ENCODE measurements at regions not wholly inside any gene's neighbourhood (a gene's known extent, or its start where the extent isn't known, plus 50 kb on each side); places are given as distances from the start of the nearest gene placed in this dataset.

GRCh38 chr5:74299833-74300232, 340.7 kb downstream of the ENC1 start:
- no peak for ATAC-seq
- DNase-seq (ENCODE audit: low spot score) = no peak

DNA sequence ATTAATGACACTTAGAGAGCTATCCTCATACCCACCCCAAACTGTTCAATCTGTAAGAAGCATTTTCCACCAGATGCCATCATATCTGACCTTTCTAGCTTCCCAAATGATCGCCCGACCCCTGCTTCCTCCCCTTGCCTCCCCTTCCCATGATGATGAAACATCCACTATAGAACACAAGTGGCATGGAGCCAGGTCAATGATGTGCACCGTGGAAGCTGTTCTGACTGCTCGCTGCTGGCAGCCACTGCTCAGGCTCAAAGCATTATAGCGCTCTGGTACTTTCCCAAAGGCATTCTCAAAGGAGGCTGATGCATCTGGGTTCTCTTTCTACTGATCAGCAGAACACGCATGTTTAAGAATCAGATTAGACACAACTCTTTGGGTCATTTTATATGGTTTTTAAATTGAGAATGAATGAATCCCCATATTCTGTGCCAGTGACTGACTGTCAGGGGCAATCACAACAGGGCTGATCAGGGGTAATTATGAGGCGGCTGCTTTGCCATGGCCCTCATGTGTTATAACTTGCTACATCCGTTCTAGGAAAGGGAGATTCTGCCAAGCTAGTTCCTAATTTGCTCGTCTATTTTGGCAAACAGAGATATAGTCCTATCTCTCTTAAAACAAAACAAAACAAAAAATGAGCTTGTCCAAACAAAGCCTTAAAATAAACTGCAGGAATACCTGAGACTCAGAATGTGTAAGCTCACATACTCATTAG, 343.7 kb downstream of the ENC1 start:
- no peak for DNase-seq (ENCODE audit: low spot score)
- no peak for ATAC-seq

DNA sequence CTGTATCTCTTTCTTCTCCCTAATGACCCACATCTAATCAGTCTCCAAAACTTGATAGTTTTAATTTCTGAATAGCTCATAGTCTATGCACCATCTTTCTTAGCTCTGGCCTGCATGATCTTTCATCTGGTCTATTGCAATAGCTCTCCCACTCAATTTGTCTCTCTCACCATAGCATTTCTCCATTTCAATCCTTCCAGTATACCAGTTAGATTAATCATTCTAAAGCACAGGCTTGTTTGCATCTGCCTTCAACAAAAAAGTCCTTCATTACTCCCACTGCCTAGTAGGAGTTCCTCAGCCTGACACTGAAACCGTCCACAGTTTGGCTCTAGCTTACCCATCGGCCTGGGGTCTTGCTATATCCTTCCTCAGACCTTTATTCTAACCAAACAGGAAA, 344.9 kb downstream of the ENC1 start:
- DNase-seq (ENCODE audit: low spot score) (no peak), ATAC-seq (no peak)

GRCh38 chr5:74295141-74295540, 345.4 kb downstream of the ENC1 start:
- no peak for ATAC-seq
- no peak for DNase-seq (ENCODE audit: low spot score)

- ATAC-seq (no peak), DNase-seq (ENCODE audit: low spot score) (no peak)
These were observed 346.3 kb downstream of the ENC1 start for GRCh38 chr5:74294231-74294705.

DNA sequence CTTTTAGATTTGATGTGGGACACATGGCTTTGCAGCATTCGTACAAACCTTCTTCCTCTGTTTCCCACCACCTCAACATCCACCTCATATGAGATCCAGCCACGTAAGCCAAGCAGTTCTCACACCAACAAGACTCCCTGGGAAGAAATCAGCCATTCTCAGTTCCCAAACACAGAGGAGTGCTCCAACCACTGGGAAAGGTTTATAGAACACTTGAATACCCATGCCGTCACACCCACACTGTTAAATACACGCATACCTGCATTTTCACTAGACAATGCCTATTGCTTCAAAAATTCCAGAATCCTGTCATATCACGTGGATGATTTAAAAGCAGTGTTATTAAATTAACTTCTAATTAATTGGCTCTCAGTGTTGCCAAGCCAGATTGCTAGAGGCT, 347.3 kb downstream of the ENC1 start:
- no peak for ATAC-seq
- DNase-seq (ENCODE audit: low spot score) = no peak

GRCh38 chr5:74290634-74291241, 349.8 kb downstream of the ENC1 start:
- ATAC-seq (peak; percentile 42), DNase-seq (ENCODE audit: low spot score) (no peak)

GRCh38 chr5:74289691-74290090, 350.8 kb downstream of the ENC1 start:
- DNase-seq (ENCODE audit: low spot score) = no peak
- no peak for ATAC-seq

GRCh38 chr5:74289238-74289637, 351.3 kb downstream of the ENC1 start:
- ATAC-seq (no peak), DNase-seq (ENCODE audit: low spot score) (no peak)

GRCh38 chr5:74288448-74289108, 351.9 kb downstream of the ENC1 start:
- ATAC-seq = no peak
- no peak for DNase-seq (ENCODE audit: low spot score)

GRCh38 chr5:74288038-74288437, 352.5 kb downstream of the ENC1 start:
- ATAC-seq (no peak), DNase-seq (ENCODE audit: low spot score) (no peak)

GRCh38 chr5:74286734-74287695, 353.5 kb downstream of the ENC1 start:
- ATAC-seq (no peak), DNase-seq (ENCODE audit: low spot score) (no peak)

DNA sequence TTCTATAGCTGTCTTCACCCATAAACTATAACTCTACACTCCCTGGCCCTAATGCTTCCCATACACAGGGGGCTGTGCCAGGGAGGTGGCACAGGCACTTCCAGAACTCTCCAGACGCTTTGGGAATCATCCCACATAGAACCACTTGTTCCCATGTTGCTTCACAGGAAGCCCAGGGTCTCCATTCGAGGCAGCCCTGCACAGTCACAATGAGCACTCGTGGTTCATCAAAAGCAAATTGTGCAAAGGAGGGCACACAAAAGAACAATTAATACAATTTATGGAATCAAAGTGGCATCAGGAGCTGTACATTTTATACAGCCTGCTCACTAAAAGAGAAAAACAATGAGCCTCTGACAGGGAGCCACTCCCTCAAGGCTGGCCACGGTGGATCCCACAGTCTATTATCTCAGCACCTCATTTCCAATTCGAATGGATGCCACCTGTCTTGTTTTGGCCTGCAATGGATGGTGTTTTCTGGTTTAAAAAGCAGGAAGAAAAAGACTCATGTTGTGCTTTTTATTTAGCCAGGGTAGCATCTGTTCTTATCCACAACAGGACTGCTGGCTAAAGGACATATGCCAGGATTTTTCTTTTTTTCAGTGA, 354.8 kb downstream of the ENC1 start:
- ATAC-seq = no peak
- DNase-seq (ENCODE audit: low spot score) = no peak

GRCh38 chr5:74282490-74282889, 358.0 kb downstream of the ENC1 start:
- DNase-seq (ENCODE audit: low spot score) (no peak), ATAC-seq (no peak)

DNA sequence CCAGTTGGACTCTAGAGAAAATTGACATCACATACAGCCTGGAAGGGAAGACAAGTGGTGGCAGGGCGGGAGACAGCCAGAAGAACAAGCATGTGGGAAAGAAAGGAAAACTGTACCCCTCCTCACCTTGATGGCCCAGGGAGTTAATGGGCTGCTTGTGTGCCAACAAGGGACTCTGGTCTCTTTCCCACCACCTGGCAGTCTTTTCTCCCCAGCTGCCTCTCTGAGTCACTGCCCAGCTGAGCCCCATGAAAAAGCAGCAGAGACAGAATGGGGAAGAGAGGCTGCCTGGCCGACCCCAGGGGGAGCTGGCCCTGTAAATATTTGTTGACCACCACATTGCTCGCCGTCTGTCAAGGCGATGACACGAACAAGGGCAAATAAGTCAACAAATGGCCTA, 359.4 kb downstream of the ENC1 start:
- DNase-seq (ENCODE audit: low spot score) (no peak), ATAC-seq (no peak)

DNA sequence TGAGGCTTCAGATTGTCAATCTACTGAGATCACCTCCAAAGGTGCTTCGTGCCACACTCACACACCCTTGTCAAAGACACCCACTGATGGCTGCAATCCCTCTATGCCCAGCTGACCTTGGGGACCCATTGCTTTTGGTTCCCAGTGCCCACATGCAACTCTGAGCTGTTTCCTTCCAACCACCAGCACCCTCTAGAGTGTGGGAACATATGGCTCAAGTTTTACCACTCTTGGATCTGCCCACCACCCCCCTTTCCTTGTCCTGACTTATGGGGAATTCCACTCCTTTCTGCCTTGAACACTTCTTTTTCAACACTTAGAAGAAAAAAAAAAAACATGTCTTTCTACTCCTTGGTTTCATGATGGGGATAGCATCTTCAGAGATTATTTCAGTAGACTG, 360.2 kb downstream of the ENC1 start:
- DNase-seq (ENCODE audit: low spot score) (no peak), ATAC-seq (no peak)

GRCh38 chr5:74279244-74279643, 361.3 kb downstream of the ENC1 start:
- ATAC-seq (no peak), DNase-seq (ENCODE audit: low spot score) (no peak)

DNA sequence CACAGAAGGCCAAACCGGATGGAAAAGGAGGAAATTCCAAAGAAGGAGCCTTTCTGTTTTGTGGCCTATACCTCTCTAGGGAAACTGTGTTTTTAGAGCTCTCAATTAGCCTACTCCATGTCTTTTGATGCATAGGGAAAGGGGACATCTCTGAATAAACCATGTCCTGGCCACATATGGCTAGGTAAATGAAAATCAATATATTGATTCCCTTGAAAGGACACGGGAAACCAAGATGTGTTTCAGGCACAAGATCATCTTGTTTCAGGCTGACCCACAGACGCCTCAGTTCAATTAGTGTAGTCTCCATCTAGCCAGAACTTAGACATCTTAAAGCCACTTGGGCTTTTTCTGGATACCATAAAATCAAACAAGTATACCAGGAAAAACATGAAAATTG, 363.1 kb downstream of the ENC1 start:
- no peak for ATAC-seq
- DNase-seq (ENCODE audit: low spot score) = no peak

GRCh38 chr5:74275171-74275992, 365.1 kb downstream of the ENC1 start:
- DNase-seq (ENCODE audit: low spot score) = no peak
- ATAC-seq = no peak

- ATAC-seq (no peak), DNase-seq (ENCODE audit: low spot score) (no peak)
These were observed 366.2 kb downstream of the ENC1 start for GRCh38 chr5:74274326-74274725.

Data from left lobe of liver (tissue), 2 donors.